Gastrocnemius medialis (tissue), 4 donors: ENCODE measurements at regions not wholly inside any gene's neighbourhood (a gene's known extent, or its start where the extent isn't known, plus 50 kb on each side); places are given as distances from the start of the nearest gene placed in this dataset.

Source experiments
- CTCF ChIP-seq, 5 experiments: fragments of 450-650 bp in 3 of 5; fragments of 200-600 bp in 2 of 5; sonication (generic) in 2 of 5; IDR thresholded peaks in 4 of 5; conservative IDR thresholded peaks in 1 of 5; 1 replicate in 4 of 5; 2 replicates in 1 of 5; pipeline ENCODE4 v1.5.1; 2016 to 2019; ENCODE audit warnings: antibody characterized with exemption in 5 of 5, mild to moderate bottlenecking in 3 of 5, moderate library complexity in 3 of 5
- POLR2A ChIP-seq, 2 donors: fragments of 450-650 bp; IDR thresholded peaks; one replicate each; pipeline ENCODE4 v1.6.1; 2017; ENCODE audit warnings: antibody characterized with exemption in 2 of 2, mild to moderate bottlenecking in 2 of 2, moderate library complexity in 2 of 2

DNA sequence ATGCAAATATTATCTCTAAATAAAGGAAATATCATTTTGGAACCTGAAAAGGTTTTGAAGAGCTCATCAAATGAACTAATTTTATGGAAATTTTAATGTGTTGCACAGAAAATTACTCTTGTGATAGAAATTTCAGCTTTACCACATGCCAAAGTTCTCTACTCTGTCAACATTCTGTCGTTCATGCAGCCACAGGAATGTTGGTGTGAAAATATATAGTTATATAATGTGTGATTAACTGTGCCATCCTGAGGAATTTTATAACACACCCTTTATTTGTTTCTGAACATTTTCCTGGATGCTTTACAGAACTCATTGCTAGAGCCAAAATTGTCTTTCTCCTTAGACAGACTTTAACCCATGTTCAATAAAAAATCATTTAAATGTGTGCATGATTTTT is 202.5 kb upstream of the SLC8A1 start:
- TF ChIP-seq CTCF (IDR thresholded peaks at IDR 0.05 in 4 of 5, conservative IDR thresholded peaks at IDR 0.05 in 1 of 5) = no peak
- no peak for TF ChIP-seq POLR2A (IDR thresholded peaks at IDR 0.05)
